ENCODE measurements at regions not wholly inside any gene's neighbourhood (a gene's known extent, or its start where the extent isn't known, plus 50 kb on each side); places are given as distances from the start of the nearest gene placed in this dataset.

- DNase-seq, result no peak
- intact Hi-C loops (cut with DNase I), result no loop called here
Measured at GRCh38 chr1:209531006-209531405, 52.5 kb upstream of the CAMK1G start.

- intact Hi-C loops (cut with DNase I), result no loop called here
- DNase-seq, result no peak
Measured at GRCh38 chr1:209531549-209531948, 52.0 kb upstream of the CAMK1G start.

Measured in posterior cingulate gyrus (tissue), 11 donors.